ENCODE measurements at regions not wholly inside any gene's neighbourhood (a gene's known extent, or its start where the extent isn't known, plus 50 kb on each side); places are given as distances from the start of the nearest gene placed in this dataset.

- H3K27me3 ChIP-seq: peaks cover 0 to 27% of the 10 kb centered on the region in 2 donors
- no peaks in the 10 kb centered on the region for H3K4me1 ChIP-seq
- no peak for TF ChIP-seq CTCF (IDR thresholded peaks at IDR 0.05)
- no peak for TF ChIP-seq POLR2A (IDR thresholded peaks at IDR 0.05)
- TF ChIP-seq POLR2AphosphoS5 (IDR thresholded peaks at IDR 0.05): no peak
- H3K4me3 ChIP-seq: no peak overlapping the region
- intact Hi-C loops (cut with DNase I; ENCODE audit: low total_unique reads): no loop called here
- DNase-seq (ENCODE audit: low spot score in 2 of 2): no peak
- peaks cover 4 to 22% of the 10 kb centered on the region in 2 donors for H3K9me3 ChIP-seq
- H3K36me3 ChIP-seq: no peaks in the 10 kb centered on the region
- H3K27ac ChIP-seq: no peak overlapping the region
These were observed 336.0 kb downstream of the GLRX3 start for GRCh38 chr10:130472236-130472635.

- H3K36me3 ChIP-seq: no peaks in the 10 kb centered on the region
- H3K27me3 ChIP-seq: peaks cover 0 to 30% of the 10 kb centered on the region in 2 donors
- H3K27ac ChIP-seq: no peak overlapping the region
- H3K4me3 ChIP-seq: no peak overlapping the region
- TF ChIP-seq POLR2A (IDR thresholded peaks at IDR 0.05) (no peak), CTCF (IDR thresholded peaks at IDR 0.05) (no peak), POLR2AphosphoS5 (IDR thresholded peaks at IDR 0.05) (no peak)
- no peak for DNase-seq (ENCODE audit: low spot score in 2 of 2)
- H3K4me1 ChIP-seq: no peaks in the 10 kb centered on the region
- H3K9me3 ChIP-seq: peaks cover 0 to 2% of the 10 kb centered on the region in 2 donors
- intact Hi-C loops (cut with DNase I; ENCODE audit: low total_unique reads): no loop called here
These were observed 338.4 kb downstream of the GLRX3 start for GRCh38 chr10:130474591-130474990.

- no peak overlapping the region for H3K27ac ChIP-seq
- no peaks in the 10 kb centered on the region for H3K4me1 ChIP-seq
- no peak for TF ChIP-seq POLR2AphosphoS5 (IDR thresholded peaks at IDR 0.05)
- no peak for TF ChIP-seq POLR2A (IDR thresholded peaks at IDR 0.05)
- TF ChIP-seq CTCF (IDR thresholded peaks at IDR 0.05): no peak
- H3K4me3 ChIP-seq: no peak overlapping the region
- intact Hi-C loops (cut with DNase I; ENCODE audit: low total_unique reads): no loop called here
- H3K27me3 ChIP-seq: peaks cover 0 to 25% of the 10 kb centered on the region in 2 donors
- H3K36me3 ChIP-seq: no peaks in the 10 kb centered on the region
- DNase-seq (ENCODE audit: low spot score in 2 of 2): no peak
- no peaks in the 10 kb centered on the region for H3K9me3 ChIP-seq
These were observed 341.2 kb downstream of the GLRX3 start for GRCh38 chr10:130477360-130477759.

GRCh38 chr10:130479146-130479545 is 343.0 kb downstream of the GLRX3 start:
- H3K27me3 ChIP-seq: peaks cover 0 to 39% of the 10 kb centered on the region in 2 donors
- DNase-seq (ENCODE audit: low spot score in 2 of 2): no peak
- intact Hi-C loops (cut with DNase I; ENCODE audit: low total_unique reads): no loop called here
- no peaks in the 10 kb centered on the region for H3K9me3 ChIP-seq
- no peaks in the 10 kb centered on the region for H3K4me1 ChIP-seq
- TF ChIP-seq CTCF (IDR thresholded peaks at IDR 0.05): no peak
- TF ChIP-seq POLR2A (IDR thresholded peaks at IDR 0.05): no peak
- no peak for TF ChIP-seq POLR2AphosphoS5 (IDR thresholded peaks at IDR 0.05)
- H3K4me3 ChIP-seq: no peak overlapping the region
- no peak overlapping the region for H3K27ac ChIP-seq
- H3K36me3 ChIP-seq: no peaks in the 10 kb centered on the region

- intact Hi-C loops (cut with DNase I; ENCODE audit: low total_unique reads): loop anchor here (5.0 kb wide), 1 partner anchor 532 kb away; no protein-coding TSS in a partner anchor
- Histone ChIP-seq H3K4me1 (no peaks in the 10 kb centered on the region), H3K9me3 (no peaks in the 10 kb centered on the region), H3K4me3 (no peak overlapping the region), H3K36me3 (no peaks in the 10 kb centered on the region), H3K27me3 (peaks cover 0 to 47% of the 10 kb centered on the region in 2 donors), H3K27ac (no peak overlapping the region)
- DNase-seq (ENCODE audit: low spot score in 2 of 2): no peak
- TF ChIP-seq POLR2AphosphoS5 (IDR thresholded peaks at IDR 0.05): no peak
- no peak for TF ChIP-seq POLR2A (IDR thresholded peaks at IDR 0.05)
- TF ChIP-seq CTCF (IDR thresholded peaks at IDR 0.05): no peak
These were observed 343.7 kb downstream of the GLRX3 start for GRCh38 chr10:130479926-130480325.
